WTC11 (cell line): ENCODE measurements at regions not wholly inside any gene's neighbourhood (a gene's known extent, or its start where the extent isn't known, plus 50 kb on each side); places are given as distances from the start of the nearest gene placed in this dataset.

Experiments
- E2F5 ChIP-seq: sonication (generic); formaldehyde crosslinking; IDR thresholded peaks from 2 replicates; pipeline ENCODE4 v1.8.1; 2022; ENCODE audit warnings: mild to moderate bottlenecking, moderate library complexity, missing genetic modification reagents
- FOXK1 ChIP-seq: sonication (generic); formaldehyde crosslinking; IDR thresholded peaks from 2 replicates; pipeline ENCODE4 v1.8.0; 2022; ENCODE audit warnings: mild to moderate bottlenecking, moderate library complexity, missing genetic modification reagents
- HMGA2 ChIP-seq: fragments of 250-450 bp; sonication (Bioruptor Pico); IDR thresholded peaks from 2 replicates; pipeline ENCODE4 v1.4.0; 2021; ENCODE audit warnings: mild to moderate bottlenecking, moderate library complexity
- ZNF416 ChIP-seq: fragments of 250-450 bp; sonication (Bioruptor Pico); IDR thresholded peaks from 2 replicates; pipeline ENCODE4 v1.9.0; 2021; ENCODE audit warnings: mild to moderate bottlenecking, inconsistent platforms
- ZNF512 ChIP-seq: sonication (generic); formaldehyde crosslinking; IDR thresholded peaks from 2 replicates; pipeline ENCODE4 v1.8.1; 2022; ENCODE audit warnings: missing genetic modification reagents, borderline replicate concordance
- TF ChIP-seq, protein P1 (sequence below): sonication (generic); formaldehyde crosslinking; IDR thresholded peaks from 2 replicates; pipeline ENCODE4 v1.8.1; 2022; ENCODE audit warnings: low read depth, mild to moderate bottlenecking, moderate library complexity, missing genetic modification reagents, borderline replicate concordance
- TF ChIP-seq, protein P2 (sequence below): fragments of 200-600 bp; IDR thresholded peaks from 2 replicates; pipeline ENCODE4 v1.8.0; 2022; ENCODE audit warnings: antibody characterized with exemption
- TF ChIP-seq, protein P3 (sequence below): sonication (generic); formaldehyde crosslinking; IDR thresholded peaks from 2 replicates; pipeline ENCODE4 v1.8.0; 2022; ENCODE audit warnings: missing genetic modification reagents
- TF ChIP-seq, protein P4 (sequence below): sonication (generic); formaldehyde crosslinking; IDR thresholded peaks from 2 replicates; pipeline ENCODE4 v1.8.0; 2022; ENCODE audit warnings: mild to moderate bottlenecking, missing genetic modification reagents

- TF ChIP-seq, protein P1, sequence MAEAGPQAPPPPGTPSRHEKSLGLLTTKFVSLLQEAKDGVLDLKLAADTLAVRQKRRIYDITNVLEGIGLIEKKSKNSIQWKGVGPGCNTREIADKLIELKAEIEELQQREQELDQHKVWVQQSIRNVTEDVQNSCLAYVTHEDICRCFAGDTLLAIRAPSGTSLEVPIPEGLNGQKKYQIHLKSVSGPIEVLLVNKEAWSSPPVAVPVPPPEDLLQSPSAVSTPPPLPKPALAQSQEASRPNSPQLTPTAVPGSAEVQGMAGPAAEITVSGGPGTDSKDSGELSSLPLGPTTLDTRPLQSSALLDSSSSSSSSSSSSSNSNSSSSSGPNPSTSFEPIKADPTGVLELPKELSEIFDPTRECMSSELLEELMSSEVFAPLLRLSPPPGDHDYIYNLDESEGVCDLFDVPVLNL (CRISPR knock-in tag) = no peak
- TF ChIP-seq, protein P2, sequence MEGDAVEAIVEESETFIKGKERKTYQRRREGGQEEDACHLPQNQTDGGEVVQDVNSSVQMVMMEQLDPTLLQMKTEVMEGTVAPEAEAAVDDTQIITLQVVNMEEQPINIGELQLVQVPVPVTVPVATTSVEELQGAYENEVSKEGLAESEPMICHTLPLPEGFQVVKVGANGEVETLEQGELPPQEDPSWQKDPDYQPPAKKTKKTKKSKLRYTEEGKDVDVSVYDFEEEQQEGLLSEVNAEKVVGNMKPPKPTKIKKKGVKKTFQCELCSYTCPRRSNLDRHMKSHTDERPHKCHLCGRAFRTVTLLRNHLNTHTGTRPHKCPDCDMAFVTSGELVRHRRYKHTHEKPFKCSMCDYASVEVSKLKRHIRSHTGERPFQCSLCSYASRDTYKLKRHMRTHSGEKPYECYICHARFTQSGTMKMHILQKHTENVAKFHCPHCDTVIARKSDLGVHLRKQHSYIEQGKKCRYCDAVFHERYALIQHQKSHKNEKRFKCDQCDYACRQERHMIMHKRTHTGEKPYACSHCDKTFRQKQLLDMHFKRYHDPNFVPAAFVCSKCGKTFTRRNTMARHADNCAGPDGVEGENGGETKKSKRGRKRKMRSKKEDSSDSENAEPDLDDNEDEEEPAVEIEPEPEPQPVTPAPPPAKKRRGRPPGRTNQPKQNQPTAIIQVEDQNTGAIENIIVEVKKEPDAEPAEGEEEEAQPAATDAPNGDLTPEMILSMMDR = no peak
- TF ChIP-seq FOXK1 (CRISPR knock-in tag) = no peak
- TF ChIP-seq HMGA2 (CRISPR knock-in tag) = no peak
- TF ChIP-seq, protein P3, sequence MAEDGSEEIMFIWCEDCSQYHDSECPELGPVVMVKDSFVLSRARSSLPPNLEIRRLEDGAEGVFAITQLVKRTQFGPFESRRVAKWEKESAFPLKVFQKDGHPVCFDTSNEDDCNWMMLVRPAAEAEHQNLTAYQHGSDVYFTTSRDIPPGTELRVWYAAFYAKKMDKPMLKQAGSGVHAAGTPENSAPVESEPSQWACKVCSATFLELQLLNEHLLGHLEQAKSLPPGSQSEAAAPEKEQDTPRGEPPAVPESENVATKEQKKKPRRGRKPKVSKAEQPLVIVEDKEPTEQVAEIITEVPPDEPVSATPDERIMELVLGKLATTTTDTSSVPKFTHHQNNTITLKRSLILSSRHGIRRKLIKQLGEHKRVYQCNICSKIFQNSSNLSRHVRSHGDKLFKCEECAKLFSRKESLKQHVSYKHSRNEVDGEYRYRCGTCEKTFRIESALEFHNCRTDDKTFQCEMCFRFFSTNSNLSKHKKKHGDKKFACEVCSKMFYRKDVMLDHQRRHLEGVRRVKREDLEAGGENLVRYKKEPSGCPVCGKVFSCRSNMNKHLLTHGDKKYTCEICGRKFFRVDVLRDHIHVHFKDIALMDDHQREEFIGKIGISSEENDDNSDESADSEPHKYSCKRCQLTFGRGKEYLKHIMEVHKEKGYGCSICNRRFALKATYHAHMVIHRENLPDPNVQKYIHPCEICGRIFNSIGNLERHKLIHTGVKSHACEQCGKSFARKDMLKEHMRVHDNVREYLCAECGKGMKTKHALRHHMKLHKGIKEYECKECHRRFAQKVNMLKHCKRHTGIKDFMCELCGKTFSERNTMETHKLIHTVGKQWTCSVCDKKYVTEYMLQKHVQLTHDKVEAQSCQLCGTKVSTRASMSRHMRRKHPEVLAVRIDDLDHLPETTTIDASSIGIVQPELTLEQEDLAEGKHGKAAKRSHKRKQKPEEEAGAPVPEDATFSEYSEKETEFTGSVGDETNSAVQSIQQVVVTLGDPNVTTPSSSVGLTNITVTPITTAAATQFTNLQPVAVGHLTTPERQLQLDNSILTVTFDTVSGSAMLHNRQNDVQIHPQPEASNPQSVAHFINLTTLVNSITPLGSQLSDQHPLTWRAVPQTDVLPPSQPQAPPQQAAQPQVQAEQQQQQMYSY (CRISPR knock-in tag) = no peak
- TF ChIP-seq, protein P4, sequence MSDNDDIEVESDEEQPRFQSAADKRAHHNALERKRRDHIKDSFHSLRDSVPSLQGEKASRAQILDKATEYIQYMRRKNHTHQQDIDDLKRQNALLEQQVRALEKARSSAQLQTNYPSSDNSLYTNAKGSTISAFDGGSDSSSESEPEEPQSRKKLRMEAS (CRISPR knock-in tag) = no peak
- TF ChIP-seq ZNF416 (CRISPR knock-in tag) = no peak
- no peak for TF ChIP-seq E2F5 (CRISPR knock-in tag)
- no peak for TF ChIP-seq ZNF512 (CRISPR knock-in tag)
These were observed 327.0 kb upstream of the CTSO start for GRCh38 chr4:156280686-156281085.
